ENCODE measurements at regions not wholly inside any gene's neighbourhood (a gene's known extent, or its start where the extent isn't known, plus 50 kb on each side); places are given as distances from the start of the nearest gene placed in this dataset.
"Not testable (repeated sequence)": the region's sequence is repeated elsewhere in the genome, so short reads cannot be mapped to it uniquely, and the experiment has no call there.

GRCh38 chr1:83151167-83151898, 847.6 kb downstream of the TTLL7 start:
- TF ChIP-seq CTCF, POLR2A, POLR2AphosphoS5, EP300 (IDR thresholded peaks at IDR 0.05): not testable (repeated sequence)

Measured in suprapubic skin (tissue), 4 donors.